ENCODE measurements at regions not wholly inside any gene's neighbourhood (a gene's known extent, or its start where the extent isn't known, plus 50 kb on each side); places are given as distances from the start of the nearest gene placed in this dataset.

DNA sequence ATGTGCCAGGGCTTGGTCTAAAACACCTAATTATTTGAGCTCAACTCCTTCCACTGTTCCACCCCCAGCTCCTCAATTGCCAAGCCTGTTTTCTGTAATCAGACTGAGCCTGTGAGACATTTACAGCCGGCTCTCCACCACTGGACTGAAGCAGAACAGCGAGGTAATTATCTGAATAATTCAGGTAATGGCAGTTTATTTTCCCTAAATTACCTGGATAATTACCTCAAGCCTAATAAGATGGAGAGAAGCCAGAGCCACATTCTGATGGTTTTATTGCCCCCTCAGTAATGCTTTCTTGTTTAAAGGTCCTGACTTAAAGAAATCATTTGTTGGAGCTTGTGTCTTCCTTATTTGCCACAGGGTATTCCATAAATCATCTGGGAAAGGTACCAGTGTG is 64.2 kb downstream of the FZD4 start:
- no peaks in the 10 kb centered on the region for H3K9me3 ChIP-seq (ENCODE audit: control insufficient read depth, low read length, poor library complexity, severe bottlenecking)
- H3K4me3 Mint-ChIP-seq = no peak overlapping the region
- DNase-seq (no peak), ATAC-seq (no peak)
- peaks cover 32% of the 10 kb centered on the region for H3K27me3 Mint-ChIP-seq
- H3K4me1 Mint-ChIP-seq = peaks cover 2% of the 10 kb centered on the region
- H3K36me3 Mint-ChIP-seq (ENCODE audit: low read depth) = peaks cover 2% of the 10 kb centered on the region
- no peak overlapping the region for H3K27ac Mint-ChIP-seq

DNA sequence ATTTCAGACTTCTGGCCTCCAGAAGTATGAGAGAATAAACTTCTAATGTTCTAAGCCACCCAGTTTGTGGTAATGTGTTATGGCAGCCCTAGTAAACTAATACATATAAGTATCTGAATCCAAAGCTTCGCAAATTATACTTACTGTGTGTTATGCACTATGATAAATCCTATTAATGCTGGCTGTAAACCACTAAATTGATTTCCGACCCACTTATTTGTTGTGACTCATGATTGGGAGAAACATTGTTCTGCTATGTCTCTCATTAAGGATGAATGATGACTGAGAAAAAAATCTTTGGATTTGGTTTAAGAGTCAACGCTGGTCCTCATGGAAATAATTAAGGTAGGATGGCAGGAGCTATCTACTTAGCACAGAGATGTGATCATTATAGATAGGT is 62.0 kb downstream of the FZD4 start:
- Mint-ChIP-seq H3K27me3 (peaks cover 24% of the 10 kb centered on the region), H3K4me1 (no peaks in the 10 kb centered on the region), H3K36me3 (ENCODE audit: low read depth) (no peaks in the 10 kb centered on the region), H3K4me3 (no peak overlapping the region), H3K27ac (no peak overlapping the region)
- DNase-seq (no peak), ATAC-seq (no peak)
- no peaks in the 10 kb centered on the region for H3K9me3 ChIP-seq (ENCODE audit: control insufficient read depth, low read length, poor library complexity, severe bottlenecking)
